CD4-positive, alpha-beta T cell (primary cell): ENCODE measurements at regions not wholly inside any gene's neighbourhood (a gene's known extent, or its start where the extent isn't known, plus 50 kb on each side); places are given as distances from the start of the nearest gene placed in this dataset.

Experiments
- ATAC-seq: fragments of 200-7000 bp; cut with Tn5 transposase; one replicate; pipeline ENCODE4 v1.10.0; 2022; ENCODE audit warnings: mild to moderate bottlenecking; ENCODE audit not compliant: poor library complexity
- CTCF ChIA-PET: fragments of 350-600 bp; sonication (Branson Sonifier 250); formaldehyde crosslinking; loops from one replicate; lab custom pipeline; 2021; ENCODE audit warnings: antibody characterized with exemption, inconsistent platforms; lab: Charles Lee
- POLR2A ChIA-PET: fragments of 350-600 bp; sonication (Branson Sonifier 250); formaldehyde crosslinking; loops from one replicate; lab custom pipeline; 2021; ENCODE audit warnings: antibody characterized with exemption, inconsistent platforms; lab: Charles Lee
- DNase-seq, 14 experiments: peaks; one replicate each; pipeline ENCODE4 v3.0.0-alpha.2; 2013 to 2020; ENCODE audit warnings: mixed read lengths in 2 of 14
- H3K27ac ChIP-seq, 2 donors: one replicate each; pipeline versions ENCODE4 v1.5.1 to v1.7.0; 2013; ENCODE audit warnings: low read length in 2 of 2, low read depth in 1 of 2, mild to moderate bottlenecking in 1 of 2
- H3K27me3 ChIP-seq, 2 experiments: 1 replicate in 1 of 2; 2 replicates in 1 of 2; pipeline versions ENCODE4 v1.6.1 to v1.7.0; 2013; ENCODE audit warnings: low read length in 2 of 2, control low read depth in 1 of 2, mild to moderate bottlenecking in 1 of 2, moderate library complexity in 1 of 2; ENCODE audit not compliant: insufficient read depth in 2 of 2, control insufficient read depth in 1 of 2
- H3K36me3 ChIP-seq: one replicate; pipeline ENCODE4 v1.6.1; 2013; ENCODE audit warnings: low read length, control low read depth; ENCODE audit not compliant: insufficient read depth
- H3K4me1 ChIP-seq: one replicate; pipeline ENCODE4 v1.6.1; 2013; ENCODE audit warnings: low read length, control low read depth; ENCODE audit not compliant: insufficient read depth
- H3K4me3 ChIP-seq: one replicate; pipeline ENCODE4 v1.5.1; 2013; ENCODE audit warnings: mild to moderate bottlenecking, low read length, moderate library complexity
- H3K9me3 ChIP-seq, 2 experiments: 1 replicate in 1 of 2; 2 replicates in 1 of 2; pipeline versions ENCODE4 v1.6.1 to v1.7.0; 2013; ENCODE audit warnings: low read length in 2 of 2, mild to moderate bottlenecking in 2 of 2, control low read depth in 1 of 2, moderate library complexity in 1 of 2; ENCODE audit not compliant: control insufficient read depth in 1 of 2, insufficient read depth in 1 of 2
- H3K27ac Mint-ChIP-seq: one replicate; pipeline ENCODE4 v1.8.0; 2020; ENCODE audit warnings: mixed read lengths
- H3K27me3 Mint-ChIP-seq: one replicate; pipeline ENCODE4 v1.8.0; 2021; ENCODE audit warnings: mixed read lengths
- H3K36me3 Mint-ChIP-seq: one replicate; pipeline ENCODE4 v1.8.0; 2021; ENCODE audit warnings: low read depth, mixed read lengths
- H3K4me1 Mint-ChIP-seq: one replicate; pipeline ENCODE4 v1.8.0; 2021; ENCODE audit warnings: low read depth, mixed read lengths
- H3K4me3 Mint-ChIP-seq: one replicate; pipeline ENCODE4 v1.8.0; 2020; ENCODE audit warnings: mild to moderate bottlenecking, mixed read lengths
- H3K9me3 Mint-ChIP-seq: one replicate; pipeline ENCODE4 v1.8.0; 2020; ENCODE audit warnings: mixed read lengths
- intact Hi-C, 2 experiments: fragments of 100-400 bp; cut with DNase I in 1 of 2; cut with micrococcal nuclease in 1 of 2; formaldehyde crosslinking; loops; one replicate each; pipeline versions ENCODE4 v1.15.1 to v1.9.0; 2023 to 2025; cut with DNase I, micrococcal nuclease
- TF ChIP-seq, protein P1 (sequence below): fragments of 200-600 bp; IDR thresholded peaks from one replicate; pipeline ENCODE4 v1.8.0; 2022; ENCODE audit warnings: antibody characterized with exemption, mild to moderate bottlenecking

DNA sequence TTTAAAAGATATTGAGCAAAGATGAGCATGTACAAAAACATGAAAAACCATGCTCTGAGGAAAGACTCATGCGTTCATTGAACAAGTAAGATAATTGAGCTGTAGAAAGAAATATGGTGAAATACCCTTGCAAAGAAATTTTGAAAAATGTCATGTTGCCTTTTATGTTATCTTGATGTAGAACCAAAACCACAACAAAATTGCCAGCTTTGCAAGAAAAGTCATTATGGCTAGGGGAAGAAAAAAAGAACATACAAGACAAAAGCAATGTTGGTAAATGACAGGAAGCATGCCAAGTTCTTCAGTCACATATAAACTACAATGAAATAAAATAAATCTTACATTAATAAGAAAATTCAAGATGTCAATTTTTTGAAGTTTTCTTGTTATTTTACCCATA lies 368.0 kb downstream of the IRX1 start:
- CTCF ChIA-PET = no interaction called here

DNA sequence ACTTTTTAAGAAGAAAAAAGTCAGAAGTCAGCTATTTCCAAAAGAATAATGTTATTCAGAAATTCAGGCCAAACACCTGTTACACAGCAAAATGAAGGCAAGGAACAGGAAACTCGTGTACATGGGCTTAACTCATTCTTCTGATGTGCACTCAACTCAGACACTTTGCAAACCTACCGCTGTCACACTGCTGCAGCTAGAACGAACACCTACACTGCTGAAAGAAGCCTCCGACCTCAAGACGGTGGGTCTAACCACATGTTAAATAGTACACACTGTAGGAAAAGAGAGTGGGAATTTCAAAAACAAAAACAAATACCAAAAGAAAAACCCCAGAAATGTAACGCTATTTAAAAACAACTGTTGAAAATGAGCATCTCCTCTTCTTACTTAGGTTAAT lies 384.5 kb downstream of the IRX1 start:
- Mint-ChIP-seq H3K4me1 (peaks cover 5% of the 10 kb centered on the region), H3K36me3 (no peaks in the 10 kb centered on the region), H3K27ac (no peak overlapping the region), H3K4me3 (no peak overlapping the region), H3K27me3 (no peaks in the 10 kb centered on the region), H3K9me3 (peaks cover 7% of the 10 kb centered on the region)
- intact Hi-C loops = no loop called here
- ChIA-PET POLR2A (no interaction called here), CTCF (no interaction called here)
- Histone ChIP-seq H3K27me3 (no peaks in the 10 kb centered on the region), H3K4me3 (no peak overlapping the region), H3K9me3 (peaks cover 0 to 6% of the 10 kb centered on the region in 2 experiments), H3K36me3 (no peaks in the 10 kb centered on the region), H3K4me1 (no peaks in the 10 kb centered on the region), H3K27ac (no peak overlapping the region)
- no peak for ATAC-seq
- DNase-seq = no peak
- TF ChIP-seq, protein P1, sequence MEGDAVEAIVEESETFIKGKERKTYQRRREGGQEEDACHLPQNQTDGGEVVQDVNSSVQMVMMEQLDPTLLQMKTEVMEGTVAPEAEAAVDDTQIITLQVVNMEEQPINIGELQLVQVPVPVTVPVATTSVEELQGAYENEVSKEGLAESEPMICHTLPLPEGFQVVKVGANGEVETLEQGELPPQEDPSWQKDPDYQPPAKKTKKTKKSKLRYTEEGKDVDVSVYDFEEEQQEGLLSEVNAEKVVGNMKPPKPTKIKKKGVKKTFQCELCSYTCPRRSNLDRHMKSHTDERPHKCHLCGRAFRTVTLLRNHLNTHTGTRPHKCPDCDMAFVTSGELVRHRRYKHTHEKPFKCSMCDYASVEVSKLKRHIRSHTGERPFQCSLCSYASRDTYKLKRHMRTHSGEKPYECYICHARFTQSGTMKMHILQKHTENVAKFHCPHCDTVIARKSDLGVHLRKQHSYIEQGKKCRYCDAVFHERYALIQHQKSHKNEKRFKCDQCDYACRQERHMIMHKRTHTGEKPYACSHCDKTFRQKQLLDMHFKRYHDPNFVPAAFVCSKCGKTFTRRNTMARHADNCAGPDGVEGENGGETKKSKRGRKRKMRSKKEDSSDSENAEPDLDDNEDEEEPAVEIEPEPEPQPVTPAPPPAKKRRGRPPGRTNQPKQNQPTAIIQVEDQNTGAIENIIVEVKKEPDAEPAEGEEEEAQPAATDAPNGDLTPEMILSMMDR = no peak

More for the DNA sequence above, 368.0 kb downstream of the IRX1 start:
- no peak for DNase-seq
- H3K36me3 ChIP-seq = no peaks in the 10 kb centered on the region
- H3K4me1 Mint-ChIP-seq = no peaks in the 10 kb centered on the region
- ATAC-seq = no peak
- H3K27ac ChIP-seq = no peak overlapping the region
- peaks cover 4% of the 10 kb centered on the region for H3K9me3 Mint-ChIP-seq
- H3K27me3 ChIP-seq = no peaks in the 10 kb centered on the region
- H3K27ac Mint-ChIP-seq = no peak overlapping the region
- TF ChIP-seq, protein P1 = no peak
- intact Hi-C loops = no loop called here
- H3K4me3 Mint-ChIP-seq = no peak overlapping the region
- POLR2A ChIA-PET = no interaction called here
- H3K36me3 Mint-ChIP-seq = no peaks in the 10 kb centered on the region
- peaks cover 0 to 17% of the 10 kb centered on the region in 2 experiments for H3K9me3 ChIP-seq
- no peaks in the 10 kb centered on the region for H3K27me3 Mint-ChIP-seq
- H3K4me1 ChIP-seq = no peaks in the 10 kb centered on the region
- no peak overlapping the region for H3K4me3 ChIP-seq

DNA sequence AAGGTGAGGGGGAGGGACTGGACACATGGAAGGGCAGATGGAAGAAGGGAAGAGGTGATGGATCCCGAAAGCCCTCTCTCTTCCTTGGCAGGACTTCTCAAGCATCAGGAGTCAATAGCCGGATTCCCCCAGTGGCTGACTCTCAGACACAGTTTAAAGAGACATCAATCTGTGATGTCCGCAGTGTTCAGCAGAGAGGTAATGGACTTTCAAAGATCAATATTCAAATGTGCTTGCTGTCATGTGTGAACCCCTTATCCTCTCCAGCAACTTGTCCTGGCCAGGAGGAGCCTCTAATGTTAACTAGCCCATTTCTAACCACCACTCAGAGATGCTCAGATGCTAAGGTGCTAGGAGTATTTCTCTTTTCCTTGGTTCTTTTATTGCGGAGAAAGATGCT lies 392.2 kb downstream of the IRX1 start:
- intact Hi-C loops = no loop called here
- Mint-ChIP-seq H3K4me1 (no peaks in the 10 kb centered on the region), H3K27me3 (no peaks in the 10 kb centered on the region), H3K9me3 (peaks cover 6% of the 10 kb centered on the region), H3K36me3 (no peaks in the 10 kb centered on the region), H3K27ac (no peak overlapping the region), H3K4me3 (no peak overlapping the region)
- ChIA-PET POLR2A (no interaction called here), CTCF (no interaction called here)
- H3K4me1 ChIP-seq = no peaks in the 10 kb centered on the region
- ATAC-seq = no peak
- H3K27me3 ChIP-seq = no peaks in the 10 kb centered on the region
- H3K4me3 ChIP-seq = no peak overlapping the region
- H3K27ac ChIP-seq = no peak overlapping the region
- no peaks in the 10 kb centered on the region for H3K36me3 ChIP-seq
- TF ChIP-seq, protein P1 = no peak
- DNase-seq = no peak
- peaks cover 0 to 11% of the 10 kb centered on the region in 2 experiments for H3K9me3 ChIP-seq
